ENCODE measurements at regions not wholly inside any gene's neighbourhood (a gene's known extent, or its start where the extent isn't known, plus 50 kb on each side); places are given as distances from the start of the nearest gene placed in this dataset.
"Not testable (repeated sequence)": the region's sequence is repeated elsewhere in the genome, so short reads cannot be mapped to it uniquely, and the experiment has no call there.

DNA sequence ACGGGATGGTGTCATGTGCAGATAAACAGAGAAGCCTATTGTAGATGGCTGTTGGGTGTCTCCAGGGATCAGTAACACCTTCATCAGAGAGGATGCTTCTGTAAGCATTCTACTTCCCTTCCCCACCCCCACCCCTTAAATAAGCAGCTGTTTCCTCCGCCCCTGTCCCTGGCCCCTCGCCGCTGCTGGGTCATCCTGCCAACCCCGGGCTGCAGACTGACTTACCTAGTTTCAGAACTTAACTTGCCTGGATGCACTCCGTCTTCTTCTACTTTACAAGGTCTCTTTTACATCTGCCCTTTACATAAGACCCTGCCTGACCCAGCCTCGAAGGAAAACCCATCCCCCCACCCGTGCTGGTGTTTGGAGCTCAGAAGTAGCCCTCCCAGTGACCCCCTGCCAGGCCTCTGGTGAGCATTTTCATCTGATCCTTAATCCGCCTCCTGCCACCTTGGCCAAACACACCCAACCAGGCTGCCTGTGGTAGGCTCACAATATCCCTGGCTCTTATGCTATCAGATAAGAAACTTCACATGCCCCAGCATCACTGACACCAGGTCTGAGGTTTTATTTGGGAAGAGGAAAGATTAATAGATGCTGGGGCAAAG lies 103.0 kb upstream of the HES1 start:
- TF ChIP-seq CTCF (IDR thresholded peaks at IDR 0.05; ENCODE audit: low read depth, low read length) (no peak), MYC (IDR thresholded peaks at IDR 0.05; ENCODE audit: low read depth, low read length) (no peak), POLR2A (IDR thresholded peaks at IDR 0.05; ENCODE audit: extremely low read depth, insufficient read length) (no peak)
- TF ChIP-seq, protein P1, sequence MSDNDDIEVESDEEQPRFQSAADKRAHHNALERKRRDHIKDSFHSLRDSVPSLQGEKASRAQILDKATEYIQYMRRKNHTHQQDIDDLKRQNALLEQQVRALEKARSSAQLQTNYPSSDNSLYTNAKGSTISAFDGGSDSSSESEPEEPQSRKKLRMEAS (IDR thresholded peaks at IDR 0.05; ENCODE audit: low read depth, low read length): no peak
- DNase-seq (ENCODE audit: low read depth): peak; percentile 20
- H3K4me3 ChIP-seq (ENCODE audit: low read depth, low read length): no peak overlapping the region

DNA sequence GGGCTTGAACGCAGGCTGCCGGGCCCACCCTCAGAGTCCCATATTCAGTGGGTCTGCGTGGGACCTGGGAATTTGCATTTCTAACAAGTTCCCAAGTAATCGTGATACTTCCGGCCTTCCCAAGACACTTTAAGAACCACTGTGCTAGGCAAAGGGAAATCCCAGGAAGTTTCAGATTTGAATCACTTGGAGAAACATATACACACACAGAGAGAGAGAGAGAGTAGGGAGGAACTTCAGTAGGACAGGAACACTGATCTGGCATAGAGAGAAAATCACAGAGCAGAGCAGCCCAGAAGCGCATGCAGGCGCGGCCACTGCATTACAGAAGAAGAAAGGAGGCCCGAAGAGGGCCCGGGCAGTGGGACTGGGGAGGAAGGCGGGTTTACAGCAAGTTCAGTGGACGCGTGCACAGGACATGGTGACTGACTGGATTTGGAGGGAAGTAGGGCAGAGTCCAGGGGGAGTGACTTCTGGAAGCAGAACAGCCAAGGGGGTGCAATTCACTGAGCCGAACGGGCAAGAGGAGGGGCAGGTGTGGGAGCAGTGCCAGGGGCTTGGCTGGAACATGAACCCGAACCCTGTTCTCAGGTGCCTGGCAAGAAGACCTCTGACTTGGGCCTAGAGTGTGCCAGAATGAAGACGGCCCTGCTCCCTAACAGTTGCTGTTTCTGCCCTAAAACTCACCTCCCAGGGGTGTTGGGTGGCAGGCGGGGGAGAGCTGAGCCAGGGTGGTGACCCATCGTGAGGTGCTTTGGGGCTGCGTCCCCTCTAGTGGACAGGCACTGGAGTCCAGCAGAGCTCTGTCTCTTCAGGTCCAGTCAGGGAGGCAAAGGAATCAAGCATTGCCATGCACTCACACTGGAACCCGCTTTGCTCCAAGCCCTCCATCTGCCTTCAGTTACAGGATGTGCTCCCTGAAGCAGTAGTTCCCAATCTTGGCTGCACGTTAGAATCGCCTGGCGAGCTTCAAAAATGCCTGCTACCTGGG lies 101.3 kb upstream of the HES1 start:
- DNase-seq (ENCODE audit: low read depth): no peak
- TF ChIP-seq MYC (IDR thresholded peaks at IDR 0.05; ENCODE audit: low read depth, low read length) (no peak), POLR2A (IDR thresholded peaks at IDR 0.05; ENCODE audit: extremely low read depth, insufficient read length) (no peak), CTCF (IDR thresholded peaks at IDR 0.05; ENCODE audit: low read depth, low read length) (no peak)
- TF ChIP-seq, protein P1 (IDR thresholded peaks at IDR 0.05; ENCODE audit: low read depth, low read length): no peak
- no peak overlapping the region for H3K4me3 ChIP-seq (ENCODE audit: low read depth, low read length)

GRCh38 chr3:194035406-194036138 lies 100.4 kb upstream of the HES1 start:
- TF ChIP-seq, protein P1 (IDR thresholded peaks at IDR 0.05; ENCODE audit: low read depth, low read length): no peak
- no peak for TF ChIP-seq MYC (IDR thresholded peaks at IDR 0.05; ENCODE audit: low read depth, low read length)
- TF ChIP-seq CTCF (IDR thresholded peaks at IDR 0.05; ENCODE audit: low read depth, low read length): no peak
- TF ChIP-seq POLR2A (IDR thresholded peaks at IDR 0.05; ENCODE audit: extremely low read depth, insufficient read length): no peak
- DNase-seq (ENCODE audit: low read depth): no peak
- no peak overlapping the region for H3K4me3 ChIP-seq (ENCODE audit: low read depth, low read length)

DNA sequence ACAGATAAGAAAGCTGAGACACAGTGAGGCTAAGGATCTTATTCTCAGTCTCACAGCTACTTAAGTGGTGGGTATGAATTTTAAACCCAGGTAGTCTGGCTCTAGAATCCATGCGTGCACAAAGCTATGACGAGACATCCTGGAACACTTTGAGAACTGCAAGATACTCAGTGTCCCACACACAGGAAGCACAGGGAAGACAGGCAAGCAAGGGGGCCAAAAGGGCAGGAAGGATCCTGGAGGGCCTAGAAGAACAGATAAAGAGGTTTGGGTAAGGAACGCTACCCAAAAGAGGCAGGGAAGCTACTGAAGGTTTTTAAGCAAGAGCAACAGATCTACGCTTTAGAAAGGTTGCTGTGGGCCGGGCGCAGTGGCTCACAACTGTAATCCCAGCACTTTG lies 99.1 kb upstream of the HES1 start:
- no peak overlapping the region for H3K4me3 ChIP-seq (ENCODE audit: low read depth, low read length)
- no peak for TF ChIP-seq CTCF (IDR thresholded peaks at IDR 0.05; ENCODE audit: low read depth, low read length)
- TF ChIP-seq POLR2A (IDR thresholded peaks at IDR 0.05; ENCODE audit: extremely low read depth, insufficient read length): no peak
- no peak for DNase-seq (ENCODE audit: low read depth)

DNA sequence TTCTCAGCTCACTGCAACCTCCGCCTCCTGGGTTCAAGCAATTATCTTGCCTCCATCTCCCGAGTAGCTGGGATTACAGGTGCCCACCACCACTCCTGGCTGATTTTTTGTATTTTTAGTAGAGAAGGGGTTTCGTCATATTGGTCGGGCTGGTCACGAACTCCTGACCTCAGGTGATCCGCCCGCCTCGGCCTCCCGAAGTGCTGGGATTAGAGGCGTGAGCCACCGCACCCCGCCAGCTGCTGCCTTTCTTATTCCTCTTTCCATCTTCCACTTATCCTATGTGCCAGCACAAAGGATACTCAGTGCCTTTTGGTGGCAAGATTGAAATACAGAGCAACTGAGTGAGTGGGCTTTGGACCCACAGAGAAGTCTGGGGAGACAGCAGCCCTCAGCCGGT lies 97.6 kb upstream of the HES1 start:
- H3K4me3 ChIP-seq (ENCODE audit: low read depth, low read length); DNase-seq (ENCODE audit: low read depth): not testable (repeated sequence)

- no peak overlapping the region for H3K4me3 ChIP-seq (ENCODE audit: low read depth, low read length)
- TF ChIP-seq, protein P1 (IDR thresholded peaks at IDR 0.05; ENCODE audit: low read depth, low read length): no peak
- TF ChIP-seq MYC (IDR thresholded peaks at IDR 0.05; ENCODE audit: low read depth, low read length): no peak
- no peak for TF ChIP-seq CTCF (IDR thresholded peaks at IDR 0.05; ENCODE audit: low read depth, low read length)
- no peak for TF ChIP-seq POLR2A (IDR thresholded peaks at IDR 0.05; ENCODE audit: extremely low read depth, insufficient read length)
- DNase-seq (ENCODE audit: low read depth): no peak
Observed at GRCh38 chr3:194038960-194039359, 97.0 kb upstream of the HES1 start.
